ENCODE measurements at regions not wholly inside any gene's neighbourhood (a gene's known extent, or its start where the extent isn't known, plus 50 kb on each side); places are given as distances from the start of the nearest gene placed in this dataset.

GRCh38 chr22:48979482-48979881 is 848.2 kb downstream of the BRD1 start:
- TF ChIP-seq CTCF (IDR thresholded peaks at IDR 0.05) = peak; percentile 12; the same call in 1 of the 2 replicates
- TF ChIP-seq ZFX (IDR thresholded peaks at IDR 0.05; ENCODE audit: borderline replicate concordance) = no peak
